GM12878 (cell line): ENCODE measurements at regions not wholly inside any gene's neighbourhood (a gene's known extent, or its start where the extent isn't known, plus 50 kb on each side); places are given as distances from the start of the nearest gene placed in this dataset.

Experiments used
- ATAC-seq: fragments of 200-7000 bp; cut with Tn5 transposase; 3 replicates; pipeline ENCODE4 v1.9.1; 2020; ENCODE audit warnings: mild to moderate bottlenecking, moderate library complexity
- BruUV-seq: library from RNA; stranded (reverse); fragments of 400-500 nt; replicated peaks from 2 replicates; lab custom pipeline; 2021; lab: Mats Ljungman, UMichigan
- CTCF ChIA-PET: fragments of 300-600 bp; sonication (Branson Sonifier 250); formaldehyde crosslinking; extraction: SDS; loops from one replicate; lab custom pipeline; 2021; ENCODE audit warnings: inconsistent platforms; lab: Yijun Ruan, JAX
- POLR2A ChIA-PET: fragments of 350-600 bp; formaldehyde crosslinking; extraction: SDS; loops from one replicate; lab custom pipeline; 2021; ENCODE audit warnings: inconsistent platforms; lab: Charles Lee
- RAD21 ChIA-PET: fragments of 300-600 bp; sonication (Branson Sonifier 250); formaldehyde crosslinking; loops from one replicate; lab custom pipeline; 2023; ENCODE audit warnings: antibody characterized with exemption; ENCODE audit not compliant: unreplicated experiment; lab: Charles Lee
- SMC1A ChIA-PET: fragments of 300-600 bp; sonication (Branson Sonifier 250); formaldehyde crosslinking; loops from one replicate; lab custom pipeline; 2023; ENCODE audit not compliant: unreplicated experiment, uncharacterized antibody; lab: Charles Lee
- DNase-seq: peaks from one replicate; pipeline ENCODE4 v3.0.0-alpha.2; 2011; ENCODE audit warnings: low read depth, low spot score
- FAIRE-seq: peaks from 3 replicates; lab custom pipeline; 2011; peaks lifted over from hg19 to GRCh38; lab: Jason Lieb, UNC
- H2AFZ ChIP-seq: 2 replicates; pipeline ENCODE4 v1.6.0; 2011; ENCODE audit warnings: low read depth, low read length, control low read depth; ENCODE audit not compliant: control insufficient read depth
- H3K27ac ChIP-seq: 2 replicates; pipeline ENCODE4 v1.5.1; 2011; ENCODE audit warnings: control low read depth; ENCODE audit not compliant: control insufficient read depth, insufficient read depth
- H3K27me3 ChIP-seq, 2 experiments: replicated peaks in 1 of 2; 2 replicates each; pipeline versions ENCODE4 v1.6.0 to v1.6.1; 2011; ENCODE audit warnings: low read length in 1 of 2; ENCODE audit not compliant: control insufficient read depth in 2 of 2, insufficient read depth in 2 of 2
- H3K36me3 ChIP-seq, 2 experiments: 2 replicates each; pipeline ENCODE4 v1.5.1; 2011; ENCODE audit warnings: low read length in 1 of 2; ENCODE audit not compliant: control insufficient read depth in 2 of 2, insufficient read depth in 2 of 2
- H3K4me1 ChIP-seq: 2 replicates; pipeline ENCODE4 v1.6.1; 2011; ENCODE audit warnings: mild to moderate bottlenecking, low read length, moderate library complexity, mixed read lengths; ENCODE audit not compliant: control insufficient read depth, insufficient read depth
- H3K4me2 ChIP-seq: 2 replicates; pipeline ENCODE4 v1.6.0; 2011; ENCODE audit warnings: control low read depth; ENCODE audit not compliant: control insufficient read depth, insufficient read depth
- H3K4me3 ChIP-seq: fragments of 200-600 bp; sonication (generic); 2 replicates; pipeline ENCODE4 v1.5.1; 2016
- H3K79me2 ChIP-seq: 2 replicates; pipeline ENCODE4 v1.6.0; 2011; ENCODE audit warnings: low read length; ENCODE audit not compliant: control insufficient read depth, insufficient read depth
- H3K9ac ChIP-seq: 2 replicates; pipeline ENCODE4 v1.8.0; 2011; ENCODE audit warnings: low read length, control low read depth, mixed read lengths; ENCODE audit not compliant: control insufficient read depth, insufficient read depth
- H3K9me3 ChIP-seq: replicated peaks from 3 replicates; pipeline ENCODE4 v1.5.1; 2011; ENCODE audit warnings: mild to moderate bottlenecking, low read length; ENCODE audit not compliant: control insufficient read depth, insufficient read depth
- H4K20me1 ChIP-seq: 2 replicates; pipeline ENCODE4 v1.6.0; 2011; ENCODE audit not compliant: control insufficient read depth, insufficient read depth
- HDAC6 ChIP-seq: fragments of 200-600 bp; sonication (generic); IDR thresholded peaks from one replicate; pipeline ENCODE4 v1.8.0; 2017; ENCODE audit warnings: antibody characterized with exemption; ENCODE audit not compliant: unreplicated experiment
- MEF2A ChIP-seq: IDR thresholded peaks from 2 replicates; pipeline ENCODE4 v1.6.1; 2011; ENCODE audit warnings: low read depth, mild to moderate bottlenecking, low read length, moderate library complexity; ENCODE audit not compliant: insufficient read depth
- MXI1 ChIP-seq: fragments of 150-350 bp; IDR thresholded peaks from 2 replicates; pipeline ENCODE4 v1.6.1; 2011; ENCODE audit warnings: low read depth, mild to moderate bottlenecking, inconsistent platforms, low read length, improper control_type of control experiment
- MYB ChIP-seq: fragments of 150-350 bp; IDR thresholded peaks from 2 replicates; pipeline ENCODE4 v1.6.1; 2014; ENCODE audit warnings: mild to moderate bottlenecking, low read depth, low read length, borderline replicate concordance
- NKRF ChIP-seq: fragments of 450-650 bp; conservative IDR thresholded peaks from 2 replicates; pipeline ENCODE4 v1.6.1; 2017; ENCODE audit warnings: mild to moderate bottlenecking, moderate library complexity
- SMAD1 ChIP-seq: fragments of 450-650 bp; IDR thresholded peaks from 2 replicates; pipeline ENCODE4 v1.6.1; 2018; ENCODE audit warnings: mild to moderate bottlenecking, low read depth; ENCODE audit not compliant: partially characterized antibody
- SREBF2 ChIP-seq: IDR thresholded peaks from 2 replicates; pipeline ENCODE4 v1.6.1; 2012; ENCODE audit warnings: mild to moderate bottlenecking, low read length
- ZSCAN29 ChIP-seq: fragments of 450-650 bp; IDR thresholded peaks from 2 replicates; pipeline ENCODE4 v1.6.1; 2017; ENCODE audit warnings: mild to moderate bottlenecking, moderate library complexity
- WGBS: methylation state at CpG from one replicate; pipeline ENCODE4 v1.1.6; 2016; ENCODE audit warnings: low lambda C conversion rate; ENCODE audit not compliant: insufficient replicate concordance, insufficient coverage; ENCODE audit errors: missing lambda C conversion rate; 5-methylcytosine and 5-hydroxymethylcytosine counted together
- in situ Hi-C: fragments of 300-500 bp; cut with MboI; formaldehyde crosslinking; loops from 9 replicates; pipeline ENCODE4 v1.14.3; 2018; ENCODE audit warnings: mixed read lengths
- intact Hi-C: fragments of 100-400 bp; cut with micrococcal nuclease; formaldehyde crosslinking; loops from one replicate; pipeline ENCODE4 v1.14.2; 2022; ENCODE audit not compliant: unreplicated experiment
- TF ChIP-seq, protein P1 (sequence below): fragments of 450-650 bp; formaldehyde crosslinking; IDR thresholded peaks from 2 replicates; pipeline ENCODE4 v1.4.0; 2022; ENCODE audit warnings: mild to moderate bottlenecking, moderate library complexity
- TF ChIP-seq, protein P2 (sequence below): fragments of 450-650 bp; IDR thresholded peaks from 2 replicates; pipeline ENCODE4 v1.6.1; 2018; ENCODE audit warnings: borderline replicate concordance, mild to moderate bottlenecking; ENCODE audit not compliant: partially characterized antibody

DNA sequence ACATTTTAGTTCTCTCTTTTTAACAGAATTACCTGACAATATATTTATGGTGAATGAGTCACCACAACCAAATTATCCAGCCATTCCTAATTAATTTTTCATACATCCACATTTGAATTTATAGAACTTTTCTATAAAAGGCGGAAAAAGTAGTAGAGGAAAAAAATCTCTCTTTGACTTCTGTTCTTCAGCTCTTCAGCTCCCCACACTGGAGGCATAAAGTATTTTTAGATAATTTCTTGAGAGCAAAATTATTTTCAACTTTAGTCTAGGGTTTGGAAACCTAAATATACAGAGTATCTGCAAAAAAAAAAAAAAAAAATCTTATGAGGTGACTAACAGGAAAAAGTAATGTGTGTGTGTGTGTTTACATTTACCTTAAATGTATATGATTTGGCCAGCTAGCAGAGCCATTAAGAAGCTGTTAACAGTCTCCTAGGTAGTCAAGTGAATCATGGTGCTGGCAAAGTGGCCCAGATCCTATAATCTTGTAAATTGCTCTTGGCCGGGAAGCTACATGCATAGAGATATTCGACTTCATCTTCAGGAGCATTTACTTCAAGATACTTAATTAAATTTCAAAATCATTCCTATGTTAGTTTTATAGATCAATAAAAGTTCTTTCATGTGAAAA lies 383.1 kb upstream of the STEAP1 start:
- POLR2A ChIA-PET: interaction anchor here (0.7 kb wide), 1 partner anchor 121 kb away, joined by 3 read pairs; no protein-coding TSS in a partner anchor
- no peak overlapping the region for H3K4me2 ChIP-seq
- WGBS: 14% methylated on average over 3 of the region's 3 CpGs
- H3K36me3 ChIP-seq: no peaks in the 10 kb centered on the region
- no peaks in the 10 kb centered on the region for H4K20me1 ChIP-seq
- BruUV-seq: no TSS peak
- intact Hi-C loops: no loop called here
- TF ChIP-seq MXI1: no peak
- no peak for TF ChIP-seq MYB
- TF ChIP-seq SMAD1: no peak
- no peak for TF ChIP-seq HDAC6
- no peak for TF ChIP-seq SREBF2
- TF ChIP-seq NKRF: no peak
- no peak for TF ChIP-seq MEF2A
- TF ChIP-seq, protein P1, sequence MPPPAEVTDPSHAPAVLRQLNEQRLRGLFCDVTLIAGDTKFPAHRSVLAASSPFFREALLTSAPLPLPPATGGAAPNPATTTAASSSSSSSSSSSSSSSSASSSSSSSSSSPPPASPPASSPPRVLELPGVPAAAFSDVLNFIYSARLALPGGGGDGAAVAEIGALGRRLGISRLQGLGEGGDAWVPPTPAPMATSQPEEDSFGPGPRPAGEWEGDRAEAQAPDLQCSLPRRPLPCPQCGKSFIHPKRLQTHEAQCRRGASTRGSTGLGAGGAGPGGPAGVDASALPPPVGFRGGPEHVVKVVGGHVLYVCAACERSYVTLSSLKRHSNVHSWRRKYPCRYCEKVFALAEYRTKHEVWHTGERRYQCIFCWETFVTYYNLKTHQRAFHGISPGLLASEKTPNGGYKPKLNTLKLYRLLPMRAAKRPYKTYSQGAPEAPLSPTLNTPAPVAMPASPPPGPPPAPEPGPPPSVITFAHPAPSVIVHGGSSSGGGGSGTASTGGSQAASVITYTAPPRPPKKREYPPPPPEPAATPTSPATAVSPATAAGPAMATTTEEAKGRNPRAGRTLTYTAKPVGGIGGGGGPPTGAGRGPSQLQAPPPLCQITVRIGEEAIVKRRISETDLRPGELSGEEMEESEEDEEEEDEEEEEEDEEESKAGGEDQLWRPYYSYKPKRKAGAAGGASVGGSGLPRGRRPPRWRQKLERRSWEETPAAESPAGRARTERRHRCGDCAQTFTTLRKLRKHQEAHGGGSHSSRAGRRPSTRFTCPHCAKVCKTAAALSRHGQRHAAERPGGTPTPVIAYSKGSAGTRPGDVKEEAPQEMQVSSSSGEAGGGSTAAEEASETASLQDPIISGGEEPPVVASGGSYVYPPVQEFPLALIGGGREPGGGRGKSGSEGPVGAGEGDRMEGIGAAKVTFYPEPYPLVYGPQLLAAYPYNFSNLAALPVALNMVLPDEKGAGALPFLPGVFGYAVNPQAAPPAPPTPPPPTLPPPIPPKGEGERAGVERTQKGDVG (CRISPR knock-in tag): no peak
- TF ChIP-seq, protein P2, sequence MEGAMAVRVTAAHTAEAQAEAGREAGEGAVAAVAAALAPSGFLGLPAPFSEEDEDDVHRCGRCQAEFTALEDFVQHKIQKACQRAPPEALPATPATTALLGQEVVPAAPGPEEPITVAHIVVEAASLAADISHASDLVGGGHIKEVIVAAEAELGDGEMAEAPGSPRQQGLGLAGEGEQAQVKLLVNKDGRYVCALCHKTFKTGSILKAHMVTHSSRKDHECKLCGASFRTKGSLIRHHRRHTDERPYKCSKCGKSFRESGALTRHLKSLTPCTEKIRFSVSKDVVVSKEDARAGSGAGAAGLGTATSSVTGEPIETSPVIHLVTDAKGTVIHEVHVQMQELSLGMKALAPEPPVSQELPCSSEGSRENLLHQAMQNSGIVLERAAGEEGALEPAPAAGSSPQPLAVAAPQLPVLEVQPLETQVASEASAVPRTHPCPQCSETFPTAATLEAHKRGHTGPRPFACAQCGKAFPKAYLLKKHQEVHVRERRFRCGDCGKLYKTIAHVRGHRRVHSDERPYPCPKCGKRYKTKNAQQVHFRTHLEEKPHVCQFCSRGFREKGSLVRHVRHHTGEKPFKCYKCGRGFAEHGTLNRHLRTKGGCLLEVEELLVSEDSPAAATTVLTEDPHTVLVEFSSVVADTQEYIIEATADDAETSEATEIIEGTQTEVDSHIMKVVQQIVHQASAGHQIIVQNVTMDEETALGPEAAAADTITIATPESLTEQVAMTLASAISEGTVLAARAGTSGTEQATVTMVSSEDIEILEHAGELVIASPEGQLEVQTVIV: no peak
- no peak for TF ChIP-seq ZSCAN29
- TF ChIP-seq, all 136 proteins: peak for 0
- Histone ChIP-seq H3K9me3 (no peaks in the 10 kb centered on the region), H3K27me3 (no peaks in the 10 kb centered on the region), H3K9ac (no peak overlapping the region), H3K4me3 (no peak overlapping the region), H2AFZ (no peak overlapping the region), H3K79me2 (no peaks in the 10 kb centered on the region), H3K27ac (no peak overlapping the region), H3K4me1 (no peaks in the 10 kb centered on the region)
- DNase-seq (no peak), FAIRE-seq (no peak), ATAC-seq (no peak)
- CTCF ChIA-PET: interaction anchor here (1.0 kb wide), 1 partner anchor 9 kb away, joined by 3 read pairs; no protein-coding TSS in a partner anchor
- SMC1A ChIA-PET: no interaction called here
- in situ Hi-C loops: no loop called here
- RAD21 ChIA-PET: interaction anchor here (0.7 kb wide), 1 partner anchor 493 kb away, joined by 3 read pairs; no protein-coding TSS in a partner anchor
